Small intestine (tissue), 7 donors: ENCODE measurements at regions not wholly inside any gene's neighbourhood (a gene's known extent, or its start where the extent isn't known, plus 50 kb on each side); places are given as distances from the start of the nearest gene placed in this dataset.

Source experiments
- DNase-seq, 2 donors: peaks; one replicate each; pipeline versions ENCODE4 v3.0.0 to v3.0.0-alpha.2; 2013
- FAIRE-seq: peaks from 2 replicates; lab custom pipeline; 2012; peaks lifted over from hg19 to GRCh38; lab: Jason Lieb, UNC
- H3K27ac ChIP-seq, 3 donors: one replicate each; pipeline ENCODE4 v1.5.1; 2013; ENCODE audit warnings: low read length in 2 of 3, mild to moderate bottlenecking in 2 of 3, control low read depth in 1 of 3, inconsistent platforms in 1 of 3, low read depth in 1 of 3, moderate library complexity in 1 of 3
- H3K27me3 ChIP-seq, 3 donors: one replicate each; pipeline ENCODE4 v1.6.1; 2013; ENCODE audit warnings: low read length in 3 of 3, inconsistent platforms in 1 of 3; ENCODE audit not compliant: control insufficient read depth in 3 of 3, insufficient read depth in 3 of 3
- H3K36me3 ChIP-seq, 3 donors: one replicate each; pipeline ENCODE4 v1.6.1; 2013; ENCODE audit warnings: low read length in 3 of 3, inconsistent platforms in 1 of 3, low read depth in 1 of 3, mild to moderate bottlenecking in 1 of 3, moderate library complexity in 1 of 3; ENCODE audit not compliant: control insufficient read depth in 3 of 3, insufficient read depth in 2 of 3
- H3K4me1 ChIP-seq, 3 donors: one replicate each; pipeline ENCODE4 v1.6.1; 2013; ENCODE audit warnings: low read length in 2 of 3, inconsistent platforms in 1 of 3, low read depth in 1 of 3, mild to moderate bottlenecking in 1 of 3, moderate library complexity in 1 of 3; ENCODE audit not compliant: control insufficient read depth in 3 of 3, insufficient read depth in 2 of 3
- H3K4me3 ChIP-seq, 3 donors: one replicate each; pipeline ENCODE4 v1.5.1; 2013; ENCODE audit warnings: low read length in 3 of 3, control low read depth in 1 of 3, inconsistent platforms in 1 of 3, low read depth in 1 of 3, mild to moderate bottlenecking in 1 of 3, moderate library complexity in 1 of 3
- H3K9me3 ChIP-seq, 2 donors: one replicate each; pipeline ENCODE4 v1.6.1; 2013; ENCODE audit warnings: low read depth in 1 of 2, low read length in 1 of 2; ENCODE audit not compliant: control insufficient read depth in 2 of 2, insufficient read depth in 1 of 2
- WGBS, 3 donors: extraction: QIAGEN DNeasy Blood & Tissue Kit; methylation state at CpG; one replicate each; pipeline ENCODE4 v1.1.7; 2013; 5-methylcytosine and 5-hydroxymethylcytosine counted together
- donor health status: healthy with polysubstance abuse.
- donor health status: control.
- donor health status: control.
- donor health status: Bipolar disorder and iron deficiency.
- donor health status: healthy.

DNA sequence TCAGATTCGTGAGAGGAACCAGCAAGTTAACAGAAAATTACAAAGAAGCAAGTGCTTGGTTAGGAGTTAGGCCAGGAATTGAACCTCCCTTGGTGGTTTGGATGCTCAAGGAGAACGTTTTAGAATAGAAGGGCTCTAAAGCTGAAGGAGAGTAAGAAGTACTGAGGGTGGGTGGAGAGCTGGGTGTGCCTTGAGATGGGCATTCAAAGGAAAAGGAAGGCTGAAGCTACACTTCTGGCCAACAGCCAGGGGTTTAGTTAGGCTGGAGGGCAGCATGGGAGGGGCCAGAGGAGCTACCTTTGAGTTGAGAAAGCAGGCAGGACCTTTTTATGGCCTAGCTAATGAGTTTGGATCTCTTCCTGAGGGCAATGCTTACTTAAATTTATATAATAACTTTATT is 421.2 kb downstream of the CCDC91 start:
- Histone ChIP-seq H3K36me3 (no peaks in the 10 kb centered on the region), H3K27me3 (no peaks in the 10 kb centered on the region), H3K9me3 (peaks cover 1 to 10% of the 10 kb centered on the region in 2 donors), H3K4me1 (no peaks in the 10 kb centered on the region), H3K27ac (no peak overlapping the region), H3K4me3 (no peak overlapping the region)
- no peak for DNase-seq
- WGBS, 3 donors: 33 to 48% (median 35%) methylated on average over 2 of the region's 2 CpGs
- FAIRE-seq: no peak

DNA sequence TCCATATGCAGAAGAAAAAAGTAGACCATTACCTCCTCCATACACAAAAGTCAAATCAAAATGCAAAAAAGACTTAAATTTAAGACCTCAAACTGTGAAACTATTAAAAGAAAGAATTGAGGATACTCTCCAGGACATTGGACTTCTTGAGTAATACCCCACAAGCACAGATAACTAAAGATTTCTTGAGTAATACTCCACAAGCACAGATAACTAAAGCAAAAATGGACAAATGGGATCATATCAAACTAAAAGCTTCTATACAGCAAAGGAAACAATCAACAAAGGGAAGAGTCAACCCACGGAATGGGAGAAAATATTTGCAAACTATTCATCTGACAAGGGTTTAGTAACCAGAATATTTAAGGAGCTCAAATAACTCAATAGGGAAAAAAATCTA is 427.9 kb downstream of the CCDC91 start:
- DNase-seq (no peak), FAIRE-seq (no peak)
- no peaks in the 10 kb centered on the region for H3K27me3 ChIP-seq
- H3K9me3 ChIP-seq: no peaks in the 10 kb centered on the region
- H3K4me1 ChIP-seq: no peaks in the 10 kb centered on the region
- H3K4me3 ChIP-seq: no peak overlapping the region
- no peak overlapping the region for H3K27ac ChIP-seq
- H3K36me3 ChIP-seq: no peaks in the 10 kb centered on the region
- 73 to 78% (median 77%) methylated on average over 1 of the region's 1 CpG for WGBS, 3 donors

DNA sequence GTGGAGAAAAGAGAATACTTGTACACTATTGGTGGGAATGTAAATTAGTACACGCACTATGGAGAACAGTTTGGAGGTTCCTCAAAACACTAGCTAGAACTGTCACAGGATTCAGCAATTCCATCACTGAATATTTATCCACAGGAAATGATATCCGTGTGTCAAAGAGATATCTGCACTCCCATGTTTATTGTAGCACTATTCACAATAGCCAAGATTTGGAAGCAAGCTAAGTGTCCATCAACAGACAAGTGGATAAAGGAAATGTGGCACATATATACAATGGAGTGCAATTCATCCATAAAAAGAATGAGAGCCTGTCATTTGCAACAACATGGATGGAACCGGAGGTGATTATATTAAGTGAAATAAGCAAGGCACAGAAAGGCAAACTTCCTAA is 428.5 kb downstream of the CCDC91 start:
- DNase-seq (no peak), FAIRE-seq (no peak)
- no peaks in the 10 kb centered on the region for H3K9me3 ChIP-seq
- H3K27me3 ChIP-seq: no peaks in the 10 kb centered on the region
- H3K27ac ChIP-seq: no peak overlapping the region
- H3K36me3 ChIP-seq: no peaks in the 10 kb centered on the region
- 73 to 85% (median 75%) methylated on average over 3 of the region's 3 CpGs for WGBS, 3 donors
- no peak overlapping the region for H3K4me3 ChIP-seq
- H3K4me1 ChIP-seq: no peaks in the 10 kb centered on the region

DNA sequence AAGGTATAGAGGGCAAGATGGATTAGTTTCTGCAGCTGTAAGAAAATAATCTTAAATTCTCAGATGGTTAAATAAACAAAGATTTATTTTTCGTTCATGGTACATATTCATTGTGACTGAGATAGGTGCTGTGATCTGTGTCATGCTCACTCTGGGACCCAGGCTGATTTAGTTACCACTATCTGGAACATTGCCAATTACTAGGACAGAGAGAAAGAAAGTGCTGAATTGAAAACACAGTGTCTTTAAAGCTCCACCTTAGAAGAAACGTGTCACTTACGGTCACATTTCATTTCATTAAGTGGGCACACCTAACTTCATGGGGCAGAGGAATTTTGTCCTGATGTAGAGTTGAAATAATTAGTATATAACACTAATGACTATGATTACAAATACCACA is 430.0 kb downstream of the CCDC91 start:
- FAIRE-seq (no peak), DNase-seq (no peak)
- WGBS, 3 donors: 71 to 83% (median 81%) methylated on average over 3 of the region's 3 CpGs
- no peaks in the 10 kb centered on the region for H3K9me3 ChIP-seq
- no peaks in the 10 kb centered on the region for H3K36me3 ChIP-seq
- no peak overlapping the region for H3K27ac ChIP-seq
- H3K4me1 ChIP-seq: no peaks in the 10 kb centered on the region
- H3K4me3 ChIP-seq: no peak overlapping the region
- no peaks in the 10 kb centered on the region for H3K27me3 ChIP-seq

DNA sequence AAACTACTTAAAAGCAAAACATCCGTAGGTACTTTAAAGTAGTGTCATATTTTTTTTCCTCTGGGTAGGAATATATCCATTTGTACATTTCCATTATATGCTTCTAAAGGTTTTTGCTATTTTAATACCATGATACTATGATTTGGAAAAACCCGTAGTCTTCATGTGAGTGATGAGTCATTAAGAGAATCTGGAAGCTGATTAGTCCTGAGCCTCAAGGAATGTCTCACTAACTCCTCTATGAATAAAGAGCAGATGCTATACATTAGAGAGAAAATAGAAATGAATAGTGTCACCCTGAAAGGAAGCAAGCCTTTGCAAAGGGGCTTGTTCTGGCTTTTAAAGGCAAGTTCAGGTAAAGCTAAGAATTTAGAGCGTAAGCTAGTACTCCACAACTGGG is 432.1 kb downstream of the CCDC91 start:
- no peaks in the 10 kb centered on the region for H3K27me3 ChIP-seq
- H3K4me1 ChIP-seq: no peaks in the 10 kb centered on the region
- WGBS, 3 donors: 86 to 91% (median 87%) methylated on average over 3 of the region's 3 CpGs
- H3K4me3 ChIP-seq: no peak overlapping the region
- H3K27ac ChIP-seq: no peak overlapping the region
- DNase-seq: no peak
- H3K9me3 ChIP-seq: no peaks in the 10 kb centered on the region
- no peak for FAIRE-seq
- H3K36me3 ChIP-seq: no peaks in the 10 kb centered on the region

DNA sequence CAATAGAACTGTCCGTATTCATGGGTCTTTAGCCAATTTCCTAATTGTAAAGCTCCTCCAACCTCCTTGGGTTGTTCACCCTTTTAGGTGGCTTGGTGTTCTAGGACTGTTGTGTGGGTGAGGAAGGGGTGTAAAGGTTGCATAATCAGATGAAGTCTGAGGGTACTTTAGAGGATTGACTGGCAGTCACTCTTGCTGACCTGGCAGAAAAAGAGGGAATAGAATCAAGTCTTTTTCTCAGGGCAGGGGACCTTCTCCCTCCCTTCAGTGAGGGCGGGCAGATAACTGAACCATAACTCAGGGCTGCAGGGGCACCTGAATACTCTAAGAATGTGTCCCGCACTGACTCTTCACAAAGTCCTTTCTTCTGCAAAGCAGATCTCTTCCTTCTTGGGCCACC is 436.2 kb downstream of the CCDC91 start:
- Histone ChIP-seq H3K9me3 (no peaks in the 10 kb centered on the region), H3K27ac (no peak overlapping the region), H3K36me3 (no peaks in the 10 kb centered on the region), H3K4me3 (no peak overlapping the region), H3K4me1 (no peaks in the 10 kb centered on the region), H3K27me3 (no peaks in the 10 kb centered on the region)
- FAIRE-seq (no peak), DNase-seq (no peak)
- 84 to 95% (median 93%) methylated on average over 3 of the region's 3 CpGs for WGBS, 3 donors

DNA sequence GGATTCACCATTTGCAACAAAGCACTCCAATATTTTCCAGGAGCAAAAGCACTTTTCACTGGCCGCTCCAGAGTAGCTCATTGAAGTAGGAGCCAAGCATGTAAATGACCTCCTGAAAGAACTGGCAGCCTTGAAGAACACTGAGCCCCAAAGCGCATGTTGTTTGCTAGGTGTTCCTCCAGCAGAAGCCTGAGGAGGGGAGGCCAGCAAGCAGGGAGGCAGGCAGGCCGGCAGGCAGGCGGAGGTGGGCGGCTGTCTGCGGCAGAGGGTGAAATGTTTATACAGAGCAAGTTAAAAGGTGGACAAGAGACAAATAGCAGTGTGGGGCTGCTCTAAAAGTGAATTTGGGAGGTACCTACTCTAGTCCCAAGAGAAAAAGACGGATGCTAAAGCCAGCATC is 439.4 kb downstream of the CCDC91 start:
- Histone ChIP-seq H3K4me1 (no peaks in the 10 kb centered on the region), H3K9me3 (no peaks in the 10 kb centered on the region), H3K36me3 (no peaks in the 10 kb centered on the region), H3K27me3 (no peaks in the 10 kb centered on the region), H3K27ac (no peak overlapping the region), H3K4me3 (no peak overlapping the region)
- no peak for FAIRE-seq
- WGBS, 3 donors: 83 to 89% (median 89%) methylated on average over 7 of the region's 7 CpGs
- no peak for DNase-seq

DNA sequence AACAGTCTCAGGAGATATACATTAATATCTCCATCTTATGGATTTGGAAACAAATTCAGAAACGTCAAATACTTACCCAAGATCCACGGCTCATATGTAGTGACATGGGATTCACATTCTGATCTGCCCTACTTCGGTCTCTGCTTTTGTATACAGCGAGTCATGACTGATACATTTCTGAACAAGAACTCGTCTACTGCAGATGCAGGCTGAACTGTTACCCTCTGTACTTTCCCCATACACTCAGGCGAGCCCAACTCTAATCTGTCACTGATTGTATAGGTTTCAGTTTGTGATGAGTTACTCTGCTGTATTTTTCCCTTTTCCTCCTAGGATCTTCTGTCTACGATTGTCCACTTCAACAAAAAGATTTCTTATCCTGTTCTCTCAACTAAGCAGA is 441.6 kb downstream of the CCDC91 start:
- Histone ChIP-seq H3K4me1 (no peaks in the 10 kb centered on the region), H3K9me3 (no peaks in the 10 kb centered on the region), H3K36me3 (no peaks in the 10 kb centered on the region), H3K27ac (no peak overlapping the region), H3K4me3 (no peak overlapping the region), H3K27me3 (no peaks in the 10 kb centered on the region)
- DNase-seq (no peak), FAIRE-seq (no peak)
- 65 to 72% (median 68%) methylated on average over 7 of the region's 7 CpGs for whole genome bisulfite sequencing, 3 donors

DNA sequence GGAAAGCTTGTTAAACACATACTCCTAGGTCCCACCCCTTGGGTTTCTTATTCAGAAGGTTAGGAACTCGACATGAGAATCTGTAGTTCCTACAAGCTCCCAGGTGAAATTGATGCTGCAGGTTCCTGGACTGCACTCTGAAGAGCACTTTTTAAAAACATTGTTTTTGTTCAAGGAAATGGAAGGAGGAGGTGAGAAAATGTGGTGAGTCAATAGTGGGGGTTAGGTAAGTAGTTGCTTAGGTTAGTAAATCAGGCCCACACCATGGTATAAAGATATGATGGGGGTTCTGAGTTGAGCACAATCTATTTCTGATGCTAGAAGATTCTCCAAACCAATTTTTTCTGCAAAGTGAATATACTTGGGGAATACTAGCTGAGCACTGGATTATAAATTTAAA is 450.3 kb downstream of the CCDC91 start:
- no peak for DNase-seq
- Histone ChIP-seq H3K27me3 (no peaks in the 10 kb centered on the region), H3K9me3 (no peaks in the 10 kb centered on the region), H3K4me1 (no peaks in the 10 kb centered on the region), H3K4me3 (no peak overlapping the region), H3K36me3 (no peaks in the 10 kb centered on the region), H3K27ac (no peak overlapping the region)
- FAIRE-seq: no peak
- 39 to 63% (median 40%) methylated on average over 1 of the region's 1 CpG for WGBS, 3 donors
